ENCODE measurements at regions not wholly inside any gene's neighbourhood (a gene's known extent, or its start where the extent isn't known, plus 50 kb on each side); places are given as distances from the start of the nearest gene placed in this dataset.

GRCh38 chr21:43292041-43292865, 123.4 kb downstream of the CRYAA start:
- no peak for TF ChIP-seq CTCF (conservative IDR thresholded peaks at IDR 0.05; ENCODE audit: low read depth, low read length)
- TF ChIP-seq EZH2 (IDR thresholded peaks at IDR 0.05; ENCODE audit: borderline replicate concordance, low read depth, low read length, poor library complexity, severe bottlenecking), result no peak

Measured in A673 (cell line).